Right lobe of liver (tissue), 4 donors: ENCODE measurements at regions not wholly inside any gene's neighbourhood (a gene's known extent, or its start where the extent isn't known, plus 50 kb on each side); places are given as distances from the start of the nearest gene placed in this dataset.

Experiments
- POLR2A ChIP-seq: fragments of 450-650 bp; IDR thresholded peaks from one replicate; pipeline ENCODE4 v1.6.1; 2017; ENCODE audit warnings: antibody characterized with exemption, mild to moderate bottlenecking
- TF ChIP-seq, protein P1 (sequence below), 4 donors: fragments of 200-600 bp in 3 of 4; fragments of 450-650 bp in 1 of 4; IDR thresholded peaks; one replicate each; pipeline versions ENCODE4 v1.5.1 to v1.8.0; 2016 to 2022; ENCODE audit warnings: antibody characterized with exemption in 4 of 4, mild to moderate bottlenecking in 2 of 4
- donor health status: DM: no; HTN: no; CAD: no.
- donor health status: DM: no; HTN: no; CAD: no.
- donor health status: DM: no; HTN: yes; CAD: no.

DNA sequence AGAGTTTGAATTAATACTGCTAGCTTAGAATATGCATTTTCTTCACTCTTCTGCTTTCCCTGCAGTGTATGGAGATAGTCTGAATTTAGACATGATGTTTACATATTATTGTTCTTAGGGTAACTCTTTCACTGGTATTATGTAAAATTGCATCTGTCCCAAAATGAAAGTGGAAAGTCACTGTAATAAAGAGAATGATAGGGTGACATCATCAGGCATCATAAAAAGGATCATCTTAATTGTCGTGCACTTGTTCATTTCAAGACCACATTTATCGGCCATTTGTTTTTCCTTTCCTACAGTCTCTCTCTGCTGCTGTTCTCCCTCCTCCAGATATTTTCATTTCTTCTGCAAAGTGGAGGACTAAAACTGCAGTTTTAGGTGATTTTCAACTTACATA lies 61.9 kb upstream of the ZNF281 start:
- no peak for TF ChIP-seq POLR2A
- TF ChIP-seq, protein P1, sequence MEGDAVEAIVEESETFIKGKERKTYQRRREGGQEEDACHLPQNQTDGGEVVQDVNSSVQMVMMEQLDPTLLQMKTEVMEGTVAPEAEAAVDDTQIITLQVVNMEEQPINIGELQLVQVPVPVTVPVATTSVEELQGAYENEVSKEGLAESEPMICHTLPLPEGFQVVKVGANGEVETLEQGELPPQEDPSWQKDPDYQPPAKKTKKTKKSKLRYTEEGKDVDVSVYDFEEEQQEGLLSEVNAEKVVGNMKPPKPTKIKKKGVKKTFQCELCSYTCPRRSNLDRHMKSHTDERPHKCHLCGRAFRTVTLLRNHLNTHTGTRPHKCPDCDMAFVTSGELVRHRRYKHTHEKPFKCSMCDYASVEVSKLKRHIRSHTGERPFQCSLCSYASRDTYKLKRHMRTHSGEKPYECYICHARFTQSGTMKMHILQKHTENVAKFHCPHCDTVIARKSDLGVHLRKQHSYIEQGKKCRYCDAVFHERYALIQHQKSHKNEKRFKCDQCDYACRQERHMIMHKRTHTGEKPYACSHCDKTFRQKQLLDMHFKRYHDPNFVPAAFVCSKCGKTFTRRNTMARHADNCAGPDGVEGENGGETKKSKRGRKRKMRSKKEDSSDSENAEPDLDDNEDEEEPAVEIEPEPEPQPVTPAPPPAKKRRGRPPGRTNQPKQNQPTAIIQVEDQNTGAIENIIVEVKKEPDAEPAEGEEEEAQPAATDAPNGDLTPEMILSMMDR (IDR thresholded peaks at IDR 0.05), result no peak
